ENCODE measurements at regions not wholly inside any gene's neighbourhood (a gene's known extent, or its start where the extent isn't known, plus 50 kb on each side); places are given as distances from the start of the nearest gene placed in this dataset.

- no peak for DNase-seq
These were observed 316.9 kb upstream of the ZEB2 start for GRCh38 chr2:144836635-144837350.

- no peak for DNase-seq
These were observed 315.9 kb upstream of the ZEB2 start for GRCh38 chr2:144835634-144836350.

- no peak for DNase-seq
These were observed 315.2 kb upstream of the ZEB2 start for GRCh38 chr2:144834998-144835633.

- no peak for DNase-seq
These were observed 314.4 kb upstream of the ZEB2 start for GRCh38 chr2:144834363-144834762.

GRCh38 chr2:144833075-144833637, 313.2 kb upstream of the ZEB2 start:
- no peak for DNase-seq

GRCh38 chr2:144832048-144832447, 312.1 kb upstream of the ZEB2 start:
- DNase-seq, result no peak

GRCh38 chr2:144830543-144830942, 310.6 kb upstream of the ZEB2 start:
- no peak for DNase-seq

- DNase-seq, result no peak
These were observed 307.5 kb upstream of the ZEB2 start for GRCh38 chr2:144827404-144827803.

- no peak for DNase-seq
These were observed 306.2 kb upstream of the ZEB2 start for GRCh38 chr2:144826105-144826504.

- no peak for DNase-seq
These were observed 305.6 kb upstream of the ZEB2 start for GRCh38 chr2:144825331-144826020.

GRCh38 chr2:144824306-144825080, 304.6 kb upstream of the ZEB2 start:
- no peak for DNase-seq

- no peak for DNase-seq
These were observed 303.0 kb upstream of the ZEB2 start for GRCh38 chr2:144822966-144823365.

GRCh38 chr2:144812288-144812687, 292.4 kb upstream of the ZEB2 start:
- no peak for DNase-seq

- no peak for DNase-seq
These were observed 281.8 kb upstream of the ZEB2 start for GRCh38 chr2:144801766-144802165.

GRCh38 chr2:144801325-144801724, 281.4 kb upstream of the ZEB2 start:
- DNase-seq, result no peak

GRCh38 chr2:144798989-144799388, 279.1 kb upstream of the ZEB2 start:
- DNase-seq, result no peak

GRCh38 chr2:144798034-144798433, 278.1 kb upstream of the ZEB2 start:
- no peak for DNase-seq

GRCh38 chr2:144796936-144797335, 277.0 kb upstream of the ZEB2 start:
- no peak for DNase-seq

GRCh38 chr2:144796164-144796563, 276.2 kb upstream of the ZEB2 start:
- no peak for DNase-seq

GRCh38 chr2:144785253-144785652, 265.3 kb upstream of the ZEB2 start:
- no peak for DNase-seq

GRCh38 chr2:144780983-144781382, 261.1 kb upstream of the ZEB2 start:
- DNase-seq, result no peak

- no peak for DNase-seq
These were observed 256.8 kb upstream of the ZEB2 start for GRCh38 chr2:144776766-144777165.
